Neural cell (in vitro differentiated cells): ENCODE measurements at regions not wholly inside any gene's neighbourhood (a gene's known extent, or its start where the extent isn't known, plus 50 kb on each side); places are given as distances from the start of the nearest gene placed in this dataset.

Experiments used
- H2AFZ ChIP-seq: fragments of 200-600, 300-800 bp; sonication (generic), shearing (Covaris generic); 2 replicates; pipeline ENCODE4 v1.6.0; 2014; ENCODE audit warnings: low read depth, mild to moderate bottlenecking, antibody characterized with exemption, low read length, moderate library complexity
- H3F3A ChIP-seq: fragments of 200-600 bp; shearing (Covaris generic); 2 replicates; pipeline ENCODE4 v1.6.1; 2016; ENCODE audit warnings: mild to moderate bottlenecking, moderate library complexity, mixed read lengths, antibody characterized with exemption, low read length; ENCODE audit not compliant: insufficient read depth, poor library complexity, severe bottlenecking
- H3K27ac ChIP-seq: fragments of 200-600, 300-800 bp; sonication (generic), shearing (Covaris generic); 2 replicates; pipeline ENCODE4 v1.5.1; 2014; ENCODE audit warnings: mild to moderate bottlenecking, low read length, moderate library complexity
- H3K27me3 ChIP-seq: fragments of 300-800, 200-600 bp; sonication (generic), shearing (Covaris generic); 2 replicates; pipeline ENCODE4 v1.6.0; 2014; ENCODE audit warnings: mild to moderate bottlenecking, low read depth, low read length, moderate library complexity; ENCODE audit not compliant: insufficient read depth
- H3K36me3 ChIP-seq: fragments of 300-800, 200-600 bp; sonication (generic), shearing (Covaris generic); 2 replicates; pipeline ENCODE4 v1.5.1; 2014; ENCODE audit warnings: mild to moderate bottlenecking, antibody characterized with exemption, low read length, moderate library complexity; ENCODE audit not compliant: insufficient read depth
- H3K4me2 ChIP-seq: fragments of 300-800, 200-600 bp; sonication (generic), shearing (Covaris generic); 2 replicates; pipeline ENCODE4 v1.6.0; 2014; ENCODE audit warnings: mild to moderate bottlenecking, low read length
- H3K4me3 ChIP-seq: fragments of 300-800, 200-600 bp; sonication (generic), shearing (Covaris generic); 2 replicates; pipeline ENCODE4 v1.5.1; 2014; ENCODE audit warnings: mild to moderate bottlenecking, low read length, moderate library complexity
- H3K79me2 ChIP-seq: fragments of 200-600 bp; shearing (Covaris generic); replicated peaks from 2 replicates; pipeline ENCODE4 v1.6.0; 2014; ENCODE audit warnings: mild to moderate bottlenecking, low read length, moderate library complexity; ENCODE audit not compliant: insufficient read depth
- H3K9ac ChIP-seq: fragments of 300-800, 200-600 bp; sonication (generic), shearing (Covaris generic); 2 replicates; pipeline ENCODE4 v1.6.1; 2016; ENCODE audit warnings: mild to moderate bottlenecking, low read length, mixed read lengths
- H3K9me2 ChIP-seq: fragments of 200-600 bp; shearing (Covaris generic); 2 replicates; pipeline ENCODE4 v1.6.1; 2016; ENCODE audit warnings: mild to moderate bottlenecking, low read length, mixed read lengths; ENCODE audit not compliant: insufficient read depth
- H3K9me3 ChIP-seq: fragments of 200-600, 300-800 bp; sonication (generic), shearing (Covaris generic); 2 replicates; pipeline ENCODE4 v1.6.1; 2016; ENCODE audit warnings: mild to moderate bottlenecking, mixed run types, low read length, moderate library complexity, mixed read lengths
- H4K20me1 ChIP-seq: fragments of 200-600 bp; shearing (Covaris generic); 2 replicates; pipeline ENCODE4 v1.6.1; 2016; ENCODE audit warnings: mild to moderate bottlenecking, mixed run types; ENCODE audit not compliant: insufficient read depth
- EP300 ChIP-seq: fragments of 450-650 bp; conservative IDR thresholded peaks from 2 replicates; pipeline ENCODE4 v1.6.1; 2014; ENCODE audit warnings: antibody characterized with exemption, mild to moderate bottlenecking, moderate library complexity; ENCODE audit not compliant: poor library complexity, severe bottlenecking
- EZH2 ChIP-seq: fragments of 200-600, 300-800 bp; shearing (Covaris generic), sonication (generic); IDR thresholded peaks from 2 replicates; pipeline ENCODE4 v1.6.1; 2014; ENCODE audit warnings: antibody characterized with exemption, low read length, borderline replicate concordance, mild to moderate bottlenecking; ENCODE audit not compliant: insufficient read depth, poor library complexity, severe bottlenecking
- MXI1 ChIP-seq: fragments of 450-650 bp; conservative IDR thresholded peaks from 2 replicates; pipeline ENCODE4 v1.6.1; 2014; ENCODE audit warnings: antibody characterized with exemption, mild to moderate bottlenecking; ENCODE audit not compliant: poor library complexity, severe bottlenecking
- POLR2AphosphoS5 ChIP-seq: IDR thresholded peaks from 2 replicates; pipeline ENCODE4 v1.6.1; 2012
- RAD21 ChIP-seq: fragments of 450-650 bp; conservative IDR thresholded peaks from 2 replicates; pipeline ENCODE4 v1.6.1; 2014; ENCODE audit warnings: antibody characterized with exemption, mild to moderate bottlenecking, moderate library complexity
- REST ChIP-seq: IDR thresholded peaks from 2 replicates; pipeline ENCODE4 v1.6.1; 2012; ENCODE audit warnings: borderline replicate concordance
- SMC3 ChIP-seq: fragments of 450-650 bp; conservative IDR thresholded peaks from 2 replicates; pipeline ENCODE4 v1.6.1; 2014; ENCODE audit warnings: antibody characterized with exemption, mild to moderate bottlenecking, moderate library complexity; ENCODE audit not compliant: poor library complexity
- TAF1 ChIP-seq: IDR thresholded peaks from 2 replicates; pipeline ENCODE4 v1.6.1; 2012; ENCODE audit warnings: low read depth
- TF ChIP-seq, protein P1 (sequence below): fragments of 450-650 bp; IDR thresholded peaks from 2 replicates; pipeline ENCODE4 v1.5.1; 2014; ENCODE audit warnings: antibody characterized with exemption, mild to moderate bottlenecking, moderate library complexity; ENCODE audit not compliant: poor library complexity, severe bottlenecking

DNA sequence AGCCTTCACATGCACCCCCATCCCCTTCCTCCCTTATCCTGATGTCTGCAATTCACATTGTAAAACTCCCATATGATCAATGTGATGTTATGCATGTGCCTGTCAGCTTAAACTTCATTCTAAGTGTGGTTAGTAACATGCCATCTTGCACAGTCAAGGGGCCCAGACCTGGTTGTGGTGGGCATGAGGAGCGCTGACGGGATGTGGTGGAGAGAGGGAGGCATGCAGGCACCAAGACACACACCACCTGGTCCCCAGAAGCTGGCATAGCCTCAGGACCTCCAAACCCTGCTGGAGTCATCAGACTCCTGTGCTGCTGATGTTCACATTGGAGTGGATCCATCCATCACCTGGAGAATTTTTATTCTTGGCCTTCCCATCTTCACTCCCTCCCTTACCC, 90.5 kb upstream of the ABCC4 start:
- Histone ChIP-seq H3K36me3 (no peaks in the 10 kb centered on the region), H3F3A (no peaks in the 10 kb centered on the region), H3K27me3 (no peaks in the 10 kb centered on the region), H3K9ac (no peak overlapping the region), H3K4me2 (no peak overlapping the region), H3K9me2 (no peaks in the 10 kb centered on the region), H3K27ac (no peak overlapping the region), H4K20me1 (no peaks in the 10 kb centered on the region), H3K79me2 (no peaks in the 10 kb centered on the region), H2AFZ (no peak overlapping the region), H3K4me3 (no peak overlapping the region), H3K9me3 (no peaks in the 10 kb centered on the region)
- no peak for TF ChIP-seq TAF1
- no peak for TF ChIP-seq EZH2

DNA sequence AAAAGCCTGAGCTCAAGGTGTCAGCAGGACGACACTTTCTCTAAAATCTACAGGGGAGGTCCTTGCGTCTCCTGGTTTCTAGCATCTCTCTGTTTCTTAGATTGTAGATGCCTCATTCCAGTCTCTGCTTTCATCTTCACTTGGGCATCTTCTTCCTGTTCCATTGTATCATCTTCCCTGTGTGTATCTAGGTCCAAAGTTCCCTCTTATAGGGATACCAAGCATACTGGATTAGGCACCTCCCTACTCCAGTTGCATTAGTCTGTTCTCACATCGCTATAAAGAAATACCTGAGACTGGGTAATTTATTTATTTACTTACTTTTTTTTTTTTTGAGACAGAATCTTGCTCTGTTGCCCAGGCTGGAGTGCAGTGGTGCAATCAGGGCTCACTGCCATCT, 91.3 kb upstream of the ABCC4 start:
- Histone ChIP-seq H3F3A (no peaks in the 10 kb centered on the region), H3K9me3 (no peaks in the 10 kb centered on the region), H3K27ac (no peak overlapping the region), H3K4me3 (no peak overlapping the region), H3K4me2 (no peak overlapping the region), H3K27me3 (no peaks in the 10 kb centered on the region), H3K9ac (no peak overlapping the region), H2AFZ (no peak overlapping the region), H3K36me3 (no peaks in the 10 kb centered on the region), H3K79me2 (no peaks in the 10 kb centered on the region), H3K9me2 (no peaks in the 10 kb centered on the region), H4K20me1 (no peaks in the 10 kb centered on the region)
- TF ChIP-seq REST (no peak), TAF1 (no peak), POLR2AphosphoS5 (no peak), MXI1 (no peak), SMC3 (no peak), RAD21 (no peak), EP300 (no peak), EZH2 (no peak)
- TF ChIP-seq, protein P1, sequence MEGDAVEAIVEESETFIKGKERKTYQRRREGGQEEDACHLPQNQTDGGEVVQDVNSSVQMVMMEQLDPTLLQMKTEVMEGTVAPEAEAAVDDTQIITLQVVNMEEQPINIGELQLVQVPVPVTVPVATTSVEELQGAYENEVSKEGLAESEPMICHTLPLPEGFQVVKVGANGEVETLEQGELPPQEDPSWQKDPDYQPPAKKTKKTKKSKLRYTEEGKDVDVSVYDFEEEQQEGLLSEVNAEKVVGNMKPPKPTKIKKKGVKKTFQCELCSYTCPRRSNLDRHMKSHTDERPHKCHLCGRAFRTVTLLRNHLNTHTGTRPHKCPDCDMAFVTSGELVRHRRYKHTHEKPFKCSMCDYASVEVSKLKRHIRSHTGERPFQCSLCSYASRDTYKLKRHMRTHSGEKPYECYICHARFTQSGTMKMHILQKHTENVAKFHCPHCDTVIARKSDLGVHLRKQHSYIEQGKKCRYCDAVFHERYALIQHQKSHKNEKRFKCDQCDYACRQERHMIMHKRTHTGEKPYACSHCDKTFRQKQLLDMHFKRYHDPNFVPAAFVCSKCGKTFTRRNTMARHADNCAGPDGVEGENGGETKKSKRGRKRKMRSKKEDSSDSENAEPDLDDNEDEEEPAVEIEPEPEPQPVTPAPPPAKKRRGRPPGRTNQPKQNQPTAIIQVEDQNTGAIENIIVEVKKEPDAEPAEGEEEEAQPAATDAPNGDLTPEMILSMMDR: no peak
